Neural progenitor cell (in vitro differentiated cells): ENCODE measurements at regions not wholly inside any gene's neighbourhood (a gene's known extent, or its start where the extent isn't known, plus 50 kb on each side); places are given as distances from the start of the nearest gene placed in this dataset.

ENCODE experiments used
- DNase-seq: peaks from one replicate; pipeline ENCODE4 v3.0.0-alpha.2; 2016; ENCODE audit warnings: low spot score
- H2AFZ ChIP-seq: fragments of 200-600 bp; sonication (generic); replicated peaks from 2 replicates; pipeline ENCODE4 v1.6.1; 2016; ENCODE audit warnings: antibody characterized with exemption
- H3F3A ChIP-seq: fragments of 200-600 bp; sonication (generic); 2 replicates; pipeline ENCODE4 v1.6.1; 2016; ENCODE audit warnings: antibody characterized with exemption, low read depth
- H3K27ac ChIP-seq: fragments of 200-600 bp; sonication (generic); 2 replicates; pipeline ENCODE4 v1.5.1; 2016; ENCODE audit warnings: mild to moderate bottlenecking
- H3K27me3 ChIP-seq: fragments of 200-600 bp; sonication (generic); 2 replicates; pipeline ENCODE4 v1.6.1; 2016; ENCODE audit warnings: mild to moderate bottlenecking, moderate library complexity
- H3K36me3 ChIP-seq: fragments of 200-600 bp; sonication (generic); 2 replicates; pipeline ENCODE4 v1.5.1; 2016
- H3K4me1 ChIP-seq: fragments of 200-600 bp; sonication (generic); 2 replicates; pipeline ENCODE4 v1.6.1; 2016; ENCODE audit warnings: mixed run types
- H3K4me2 ChIP-seq: fragments of 200-600 bp; sonication (generic); 2 replicates; pipeline ENCODE4 v1.6.1; 2016
- H3K4me3 ChIP-seq: fragments of 200-600 bp; sonication (generic); 2 replicates; pipeline ENCODE4 v1.5.1; 2016
- H3K79me2 ChIP-seq: fragments of 200-600 bp; sonication (generic); 2 replicates; pipeline ENCODE4 v1.6.1; 2016; ENCODE audit warnings: low read depth
- H3K9ac ChIP-seq: fragments of 200-600 bp; sonication (generic); 2 replicates; pipeline ENCODE4 v1.6.1; 2016
- H3K9me3 ChIP-seq: fragments of 200-600 bp; sonication (generic); 2 replicates; pipeline ENCODE4 v1.5.1; 2016; ENCODE audit warnings: low read depth
- H4K20me1 ChIP-seq: fragments of 200-600 bp; sonication (generic); 2 replicates; pipeline ENCODE4 v1.6.1; 2016; ENCODE audit warnings: low read depth
- H3K27ac Mint-ChIP-seq: 3 replicates; pipeline ENCODE4 v1.8.0; 2021; ENCODE audit warnings: mixed read lengths
- H3K27me3 Mint-ChIP-seq: 2 replicates; pipeline ENCODE4 v1.8.0; 2022; ENCODE audit warnings: low read depth, mild to moderate bottlenecking, inconsistent platforms, moderate library complexity, mixed read lengths; ENCODE audit not compliant: insufficient read depth
- H3K36me3 Mint-ChIP-seq: 3 replicates; pipeline ENCODE4 v1.8.0; 2021; ENCODE audit warnings: mixed read lengths
- H3K4me1 Mint-ChIP-seq: 3 replicates; pipeline ENCODE4 v1.8.0; 2021; ENCODE audit warnings: mixed read lengths
- H3K4me3 Mint-ChIP-seq: 3 replicates; pipeline ENCODE4 v1.8.0; 2021; ENCODE audit warnings: mild to moderate bottlenecking, moderate library complexity, mixed read lengths
- H3K9me3 Mint-ChIP-seq: 3 replicates; pipeline ENCODE4 v1.8.0; 2020; ENCODE audit warnings: mixed read lengths
- EZH2 ChIP-seq: fragments of 200-600 bp; sonication (generic); IDR thresholded peaks from 2 replicates; pipeline ENCODE4 v1.6.1; 2017; ENCODE audit warnings: antibody characterized with exemption, mild to moderate bottlenecking, moderate library complexity
- EZH2phosphoT487 ChIP-seq: fragments of 200-600 bp; sonication (generic); IDR thresholded peaks from 2 replicates; pipeline ENCODE4 v1.6.1; 2017; ENCODE audit warnings: antibody characterized with exemption
- TF ChIP-seq, protein P1 (sequence below): fragments of 200-600 bp; sonication (generic); IDR thresholded peaks from 2 replicates; pipeline ENCODE4 v1.5.1; 2017; ENCODE audit warnings: antibody characterized with exemption, mild to moderate bottlenecking

DNA sequence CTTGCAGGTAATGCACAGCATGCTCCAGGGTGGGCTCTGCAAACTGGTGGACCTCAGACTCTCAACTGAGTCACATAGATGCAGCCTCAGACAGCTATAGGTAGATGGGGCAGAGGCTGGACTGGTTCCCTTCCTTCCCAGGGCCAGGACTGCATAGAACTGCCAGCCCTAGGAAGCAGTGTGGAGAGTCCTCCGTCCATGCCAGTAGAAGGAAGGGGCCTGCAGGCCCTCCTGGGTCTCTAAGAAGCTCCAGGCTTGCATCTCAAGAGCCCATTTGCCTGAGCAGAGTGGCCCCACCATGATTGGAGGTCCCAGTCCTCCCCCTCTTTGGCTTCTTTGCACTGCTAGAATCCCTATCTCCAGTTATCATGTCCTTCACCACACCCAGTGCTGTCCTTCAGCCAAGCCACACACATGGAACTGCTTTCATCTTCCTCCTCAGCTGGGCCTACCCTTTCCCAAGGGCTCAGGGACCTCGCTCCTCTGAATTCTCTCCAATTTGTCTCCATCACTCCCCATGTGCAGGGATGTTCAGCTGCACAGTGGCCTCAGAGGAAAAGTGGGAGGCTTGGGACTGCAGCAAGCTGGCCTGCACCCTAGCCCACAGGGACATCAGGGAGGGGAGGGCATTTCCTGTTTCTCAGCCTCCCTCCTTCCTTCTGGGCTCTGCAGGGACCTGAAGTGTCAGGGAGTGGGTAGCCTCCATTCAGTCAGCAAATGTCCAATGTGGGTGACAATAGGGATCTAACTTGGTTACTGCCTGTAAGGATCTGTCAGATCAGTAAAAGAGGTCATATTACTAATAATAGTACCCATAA is 146.0 kb downstream of the PJA1 start:
- Histone ChIP-seq H3K9ac (no peak overlapping the region), H3K36me3 (no peaks in the 10 kb centered on the region), H3F3A (no peaks in the 10 kb centered on the region), H3K9me3 (no peaks in the 10 kb centered on the region), H4K20me1 (no peaks in the 10 kb centered on the region), H3K4me2 (no peak overlapping the region), H2AFZ (no peak overlapping the region), H3K4me3 (no peak overlapping the region), H3K27ac (no peak overlapping the region), H3K4me1 (peaks cover 10% of the 10 kb centered on the region), H3K79me2 (no peaks in the 10 kb centered on the region), H3K27me3 (no peaks in the 10 kb centered on the region)
- H3K36me3 Mint-ChIP-seq = no peaks in the 10 kb centered on the region
- H3K4me1 Mint-ChIP-seq = peaks cover 9% of the 10 kb centered on the region
- no peak for TF ChIP-seq EZH2phosphoT487
- no peak for TF ChIP-seq EZH2
- TF ChIP-seq, protein P1, sequence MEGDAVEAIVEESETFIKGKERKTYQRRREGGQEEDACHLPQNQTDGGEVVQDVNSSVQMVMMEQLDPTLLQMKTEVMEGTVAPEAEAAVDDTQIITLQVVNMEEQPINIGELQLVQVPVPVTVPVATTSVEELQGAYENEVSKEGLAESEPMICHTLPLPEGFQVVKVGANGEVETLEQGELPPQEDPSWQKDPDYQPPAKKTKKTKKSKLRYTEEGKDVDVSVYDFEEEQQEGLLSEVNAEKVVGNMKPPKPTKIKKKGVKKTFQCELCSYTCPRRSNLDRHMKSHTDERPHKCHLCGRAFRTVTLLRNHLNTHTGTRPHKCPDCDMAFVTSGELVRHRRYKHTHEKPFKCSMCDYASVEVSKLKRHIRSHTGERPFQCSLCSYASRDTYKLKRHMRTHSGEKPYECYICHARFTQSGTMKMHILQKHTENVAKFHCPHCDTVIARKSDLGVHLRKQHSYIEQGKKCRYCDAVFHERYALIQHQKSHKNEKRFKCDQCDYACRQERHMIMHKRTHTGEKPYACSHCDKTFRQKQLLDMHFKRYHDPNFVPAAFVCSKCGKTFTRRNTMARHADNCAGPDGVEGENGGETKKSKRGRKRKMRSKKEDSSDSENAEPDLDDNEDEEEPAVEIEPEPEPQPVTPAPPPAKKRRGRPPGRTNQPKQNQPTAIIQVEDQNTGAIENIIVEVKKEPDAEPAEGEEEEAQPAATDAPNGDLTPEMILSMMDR = no peak
- H3K27me3 Mint-ChIP-seq = peaks cover 2% of the 10 kb centered on the region
- H3K9me3 Mint-ChIP-seq = peaks cover 5% of the 10 kb centered on the region
- no peak overlapping the region for H3K4me3 Mint-ChIP-seq
- DNase-seq = no peak
- no peak overlapping the region for H3K27ac Mint-ChIP-seq

DNA sequence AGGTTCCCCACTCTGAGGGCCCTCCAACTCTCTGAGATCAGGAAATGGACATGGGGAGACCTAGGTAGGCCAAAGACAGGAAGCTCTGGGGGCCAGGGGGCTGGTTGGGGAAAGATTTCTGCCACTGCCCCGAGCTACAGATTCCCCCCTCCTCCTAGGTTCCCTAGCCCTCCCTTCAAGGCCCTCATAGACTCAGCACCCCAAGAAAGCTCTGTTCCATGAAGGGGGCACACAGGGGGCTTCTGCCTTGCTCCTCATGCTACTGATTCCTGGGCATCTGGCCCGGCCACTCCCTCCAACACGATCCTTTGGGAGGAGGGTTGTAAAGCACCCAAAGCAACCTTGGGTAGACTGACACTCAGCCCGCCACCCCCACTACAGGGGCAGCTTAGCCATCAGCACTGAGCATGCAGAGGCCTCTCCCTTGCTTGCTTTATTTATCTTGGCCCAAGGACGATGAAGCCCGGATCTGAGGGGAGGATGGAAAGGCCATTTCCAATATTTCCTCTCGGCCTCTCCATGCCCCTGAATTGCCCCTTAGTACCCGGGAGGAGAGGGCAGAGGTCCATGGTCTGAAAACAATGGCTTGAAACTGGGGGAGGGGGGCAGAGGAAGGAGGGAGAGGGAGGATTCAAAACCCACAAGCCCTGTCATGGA is 146.7 kb downstream of the PJA1 start:
- no peak for DNase-seq
- H3K27me3 ChIP-seq = no peaks in the 10 kb centered on the region
- H3K27ac ChIP-seq = no peak overlapping the region

DNA sequence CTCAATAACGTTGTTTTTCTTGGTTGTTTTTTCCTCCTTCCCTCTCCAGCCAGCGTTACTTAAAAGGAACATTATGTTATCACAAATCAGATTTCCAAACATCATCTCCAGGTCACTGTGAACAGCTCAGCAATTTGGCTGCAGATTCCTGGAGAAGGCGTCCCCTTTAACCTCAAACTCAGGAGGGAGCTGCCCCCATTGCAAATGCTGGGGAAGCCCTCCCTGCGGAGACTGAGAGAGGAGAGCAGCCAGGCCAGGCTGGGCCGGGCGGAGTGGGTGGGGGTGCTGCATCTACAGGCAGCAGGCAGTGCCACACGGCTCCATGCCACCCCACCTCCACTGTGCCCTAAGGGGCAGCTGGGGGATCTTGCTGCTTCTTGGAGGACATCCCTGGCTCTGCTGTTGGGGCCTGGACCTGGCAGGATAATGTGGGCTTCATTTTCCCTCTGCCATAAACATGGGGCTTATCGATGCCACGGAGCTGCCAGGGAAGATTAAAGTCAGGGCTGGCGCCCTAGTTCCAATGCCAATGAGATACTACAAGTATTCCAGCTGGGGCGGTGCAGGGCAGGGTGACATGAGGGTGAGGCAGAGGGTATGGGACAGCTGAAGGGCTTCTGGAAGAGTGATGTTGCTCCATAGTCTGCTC is 148.8 kb downstream of the PJA1 start:
- H3K79me2 ChIP-seq = no peaks in the 10 kb centered on the region
- H2AFZ ChIP-seq = no peak overlapping the region
- H3F3A ChIP-seq = no peaks in the 10 kb centered on the region
- H4K20me1 ChIP-seq = no peaks in the 10 kb centered on the region
- Mint-ChIP-seq H3K4me3 (no peak overlapping the region), H3K9me3 (peaks cover 7% of the 10 kb centered on the region), H3K36me3 (no peaks in the 10 kb centered on the region), H3K27me3 (peaks cover 2% of the 10 kb centered on the region), H3K4me1 (peaks cover 9% of the 10 kb centered on the region), H3K27ac (no peak overlapping the region)
- no peaks in the 10 kb centered on the region for H3K36me3 ChIP-seq
- H3K27ac ChIP-seq = no peak overlapping the region
- H3K9me3 ChIP-seq = peaks cover under 1% of the 10 kb centered on the region
- no peak overlapping the region for H3K4me3 ChIP-seq
- H3K4me2 ChIP-seq = no peak overlapping the region
- TF ChIP-seq EZH2phosphoT487 (no peak), EZH2 (no peak)
- TF ChIP-seq, protein P1 = no peak
- peaks cover 8% of the 10 kb centered on the region for H3K4me1 ChIP-seq
- no peak for DNase-seq
- H3K27me3 ChIP-seq = no peaks in the 10 kb centered on the region
- no peak overlapping the region for H3K9ac ChIP-seq

More for the DNA sequence above, 146.7 kb downstream of the PJA1 start:
- H3K79me2 ChIP-seq = no peaks in the 10 kb centered on the region
- no peak overlapping the region for H2AFZ ChIP-seq
- no peaks in the 10 kb centered on the region for H3K36me3 Mint-ChIP-seq
- no peaks in the 10 kb centered on the region for H3F3A ChIP-seq
- H3K9ac ChIP-seq = no peak overlapping the region
- peaks cover 9% of the 10 kb centered on the region for H3K4me1 Mint-ChIP-seq
- no peaks in the 10 kb centered on the region for H4K20me1 ChIP-seq
- no peaks in the 10 kb centered on the region for H3K36me3 ChIP-seq
- TF ChIP-seq EZH2phosphoT487 (no peak), EZH2 (no peak)
- TF ChIP-seq, protein P1 = no peak
- peaks cover 7% of the 10 kb centered on the region for H3K9me3 Mint-ChIP-seq
- H3K4me3 ChIP-seq = no peak overlapping the region
- no peak overlapping the region for H3K4me3 Mint-ChIP-seq
- peaks cover 10% of the 10 kb centered on the region for H3K4me1 ChIP-seq
- no peak overlapping the region for H3K4me2 ChIP-seq
- no peaks in the 10 kb centered on the region for H3K9me3 ChIP-seq
- H3K27ac Mint-ChIP-seq = no peak overlapping the region
- peaks cover 2% of the 10 kb centered on the region for H3K27me3 Mint-ChIP-seq
